OCI-LY3 (cell line): ENCODE measurements at regions not wholly inside any gene's neighbourhood (a gene's known extent, or its start where the extent isn't known, plus 50 kb on each side); places are given as distances from the start of the nearest gene placed in this dataset.

Experiments
- H2AFZ ChIP-seq: fragments of 200-600, 300-600 bp; shearing (Covaris generic); 2 replicates; pipeline ENCODE4 v1.6.0; 2014; ENCODE audit warnings: antibody characterized with exemption, low read depth, low read length
- H3K27ac ChIP-seq: fragments of 200-600, 300-600 bp; sonication (generic); 2 replicates; pipeline ENCODE4 v1.5.1; 2014; ENCODE audit warnings: mild to moderate bottlenecking, low read length, moderate library complexity, mixed read lengths
- H3K27me3 ChIP-seq: fragments of 200-600, 300-600 bp; sonication (generic); 2 replicates; pipeline ENCODE4 v1.6.1; 2014; ENCODE audit warnings: low read depth, low read length, mixed read lengths
- H3K36me3 ChIP-seq: fragments of 200-600, 300-600 bp; sonication (generic); replicated peaks from 2 replicates; pipeline ENCODE3; 2014; ENCODE audit warnings: low read depth, low read length, mixed read lengths
- H3K4me1 ChIP-seq: fragments of 300-600, 200-600 bp; sonication (generic); 2 replicates; pipeline ENCODE4 v1.6.1; 2014; ENCODE audit warnings: low read length, mixed read lengths
- H3K4me2 ChIP-seq: fragments of 200-600, 300-600 bp; sonication (generic); 2 replicates; pipeline ENCODE4 v1.6.1; 2014; ENCODE audit warnings: low read length, mixed read lengths
- H3K4me3 ChIP-seq: fragments of 300-600, 200-600 bp; sonication (generic); 2 replicates; pipeline ENCODE4 v1.5.1; 2014; ENCODE audit warnings: antibody characterized with exemption, mild to moderate bottlenecking, low read length, moderate library complexity
- H3K79me2 ChIP-seq: fragments of 300-600, 200-600 bp; shearing (Covaris generic); 2 replicates; pipeline ENCODE4 v1.6.1; 2014; ENCODE audit warnings: mild to moderate bottlenecking, low read length, mixed read lengths
- H3K9ac ChIP-seq: fragments of 300-600, 200-600 bp; shearing (Covaris generic); 2 replicates; pipeline ENCODE4 v1.6.0; 2014; ENCODE audit warnings: mild to moderate bottlenecking, low read length, moderate library complexity
- H3K9me3 ChIP-seq: fragments of 200-600, 300-600 bp; shearing (Covaris generic); 2 replicates; pipeline ENCODE4 v1.6.1; 2014; ENCODE audit warnings: low read length, mixed read lengths; ENCODE audit not compliant: insufficient read depth
- H4K20me1 ChIP-seq: fragments of 200-600, 300-600 bp; sonication (generic); 2 replicates; pipeline ENCODE4 v1.6.1; 2016; ENCODE audit warnings: low read length, mixed read lengths; ENCODE audit not compliant: insufficient read depth
- CTCF ChIP-seq: fragments of 200-600, 300-600 bp; sonication (generic); IDR thresholded peaks from 2 replicates; pipeline ENCODE4 v1.5.1; 2014; ENCODE audit warnings: antibody characterized with exemption, low read length, low read depth
- EZH2phosphoT487 ChIP-seq: fragments of 200-600 bp; shearing (Covaris generic); IDR thresholded peaks from 2 replicates; pipeline ENCODE4 v1.6.1; 2018; ENCODE audit warnings: antibody characterized with exemption, mixed run types, low read depth

- H3K4me3 ChIP-seq, result no peak overlapping the region
- no peaks in the 10 kb centered on the region for H3K9me3 ChIP-seq
- H3K27ac ChIP-seq, result no peak overlapping the region
- H3K27me3 ChIP-seq, result peaks cover 7% of the 10 kb centered on the region
- TF ChIP-seq EZH2phosphoT487 (no peak), CTCF (no peak)
- no peak overlapping the region for H3K9ac ChIP-seq
- H2AFZ ChIP-seq, result no peak overlapping the region
- H4K20me1 ChIP-seq, result no peaks in the 10 kb centered on the region
- H3K79me2 ChIP-seq, result no peaks in the 10 kb centered on the region
- H3K4me2 ChIP-seq, result no peak overlapping the region
- no peaks in the 10 kb centered on the region for H3K36me3 ChIP-seq
- no peaks in the 10 kb centered on the region for H3K4me1 ChIP-seq
These were observed 358.0 kb upstream of the CDH4 start for GRCh38 chr20:60894091-60894490.

- H3K9ac ChIP-seq, result no peak overlapping the region
- H4K20me1 ChIP-seq, result no peaks in the 10 kb centered on the region
- H3K27ac ChIP-seq, result no peak overlapping the region
- no peak overlapping the region for H3K4me3 ChIP-seq
- H3K4me1 ChIP-seq, result peaks cover 9% of the 10 kb centered on the region
- H3K27me3 ChIP-seq, result no peaks in the 10 kb centered on the region
- no peaks in the 10 kb centered on the region for H3K9me3 ChIP-seq
- H3K4me2 ChIP-seq, result no peak overlapping the region
- no peaks in the 10 kb centered on the region for H3K79me2 ChIP-seq
- H2AFZ ChIP-seq, result no peak overlapping the region
- no peak for TF ChIP-seq EZH2phosphoT487
- no peak for TF ChIP-seq CTCF
- H3K36me3 ChIP-seq, result no peaks in the 10 kb centered on the region
These were observed 356.5 kb upstream of the CDH4 start for GRCh38 chr20:60895363-60896079.

GRCh38 chr20:60897976-60898375, 354.1 kb upstream of the CDH4 start:
- H3K9me3 ChIP-seq, result 0 out of 2 replicates have a peak, but pooled peaks cover 10% of the 10 kb centered on the region
- no peak overlapping the region for H3K4me3 ChIP-seq
- no peaks in the 10 kb centered on the region for H3K36me3 ChIP-seq
- no peak for TF ChIP-seq EZH2phosphoT487
- no peak for TF ChIP-seq CTCF
- peaks cover 10% of the 10 kb centered on the region for H3K4me1 ChIP-seq
- no peaks in the 10 kb centered on the region for H3K27me3 ChIP-seq
- no peaks in the 10 kb centered on the region for H4K20me1 ChIP-seq
- no peak overlapping the region for H3K9ac ChIP-seq
- H3K4me2 ChIP-seq, result no peak overlapping the region
- H3K27ac ChIP-seq, result no peak overlapping the region
- H2AFZ ChIP-seq, result no peak overlapping the region
- no peaks in the 10 kb centered on the region for H3K79me2 ChIP-seq

- no peak overlapping the region for H3K27ac ChIP-seq
- H3K4me1 ChIP-seq, result peaks cover 10% of the 10 kb centered on the region
- H3K79me2 ChIP-seq, result no peaks in the 10 kb centered on the region
- no peak overlapping the region for H3K4me2 ChIP-seq
- H3K9ac ChIP-seq, result no peak overlapping the region
- H2AFZ ChIP-seq, result no peak overlapping the region
- TF ChIP-seq CTCF (no peak), EZH2phosphoT487 (no peak)
- H4K20me1 ChIP-seq, result no peaks in the 10 kb centered on the region
- 0 out of 2 replicates have a peak, but pooled peaks cover 10% of the 10 kb centered on the region for H3K9me3 ChIP-seq
- no peak overlapping the region for H3K4me3 ChIP-seq
- H3K36me3 ChIP-seq, result no peaks in the 10 kb centered on the region
- H3K27me3 ChIP-seq, result no peaks in the 10 kb centered on the region
These were observed 352.7 kb upstream of the CDH4 start for GRCh38 chr20:60899320-60899719.
